PC-9 (cell line): ENCODE measurements at regions not wholly inside any gene's neighbourhood (a gene's known extent, or its start where the extent isn't known, plus 50 kb on each side); places are given as distances from the start of the nearest gene placed in this dataset.

Experiments
- BruUV-seq: library from RNA; stranded (reverse); fragments of 400-500 nt; replicated peaks from 2 replicates; lab custom pipeline; 2021; lab: Mats Ljungman, UMichigan
- CTCF ChIA-PET: fragments of 300-600 bp; sonication (Branson Sonifier 250); formaldehyde crosslinking; loops from one replicate; lab custom pipeline; 2022; ENCODE audit warnings: antibody characterized with exemption; lab: Charles Lee
- POLR2A ChIA-PET: fragments of 300-600 bp; sonication (Branson Sonifier 250); formaldehyde crosslinking; loops from one replicate; lab custom pipeline; 2022; ENCODE audit warnings: antibody characterized with exemption; ENCODE audit not compliant: unreplicated experiment; lab: Charles Lee
- DNase-seq, 2 experiments: peaks; one replicate each; pipeline versions ENCODE4 v3.0.0 to v3.0.0-alpha.2; 2015 to 2022; ENCODE audit warnings: mixed read lengths in 1 of 2
- H2AFZ ChIP-seq: fragments of 200-600 bp; sonication (generic); 2 replicates; pipeline ENCODE4 v1.8.1; 2017; ENCODE audit warnings: antibody characterized with exemption
- H3F3A ChIP-seq: fragments of 200-600 bp; sonication (generic); 2 replicates; pipeline ENCODE4 v1.8.1; 2017; ENCODE audit warnings: antibody characterized with exemption, mild to moderate bottlenecking, low read depth; ENCODE audit not compliant: insufficient read depth
- H3K27ac ChIP-seq: fragments of 200-600 bp; sonication (generic); 2 replicates; pipeline ENCODE4 v1.6.1; 2016; ENCODE audit warnings: mixed run types
- H3K27me3 ChIP-seq: fragments of 200-600 bp; sonication (generic); 2 replicates; pipeline ENCODE4 v1.6.1; 2016; ENCODE audit warnings: low read depth, mixed run types; ENCODE audit not compliant: insufficient read depth
- H3K36me3 ChIP-seq: fragments of 200-600 bp; sonication (generic); 2 replicates; pipeline ENCODE4 v1.6.1; 2016; ENCODE audit warnings: low read depth, mixed run types
- H3K4me1 ChIP-seq: fragments of 200-600 bp; sonication (generic); replicated peaks from 2 replicates; pipeline ENCODE4 v1.6.1; 2016; ENCODE audit warnings: mixed run types; ENCODE audit not compliant: insufficient read depth
- H3K4me2 ChIP-seq: fragments of 200-600 bp; sonication (generic); 2 replicates; pipeline ENCODE4 v1.6.1; 2017; ENCODE audit warnings: mixed run types
- H3K4me3 ChIP-seq: fragments of 200-600 bp; sonication (generic); 2 replicates; pipeline ENCODE4 v1.6.1; 2016; ENCODE audit warnings: mixed run types
- H3K79me2 ChIP-seq: fragments of 200-600 bp; sonication (generic); 2 replicates; pipeline ENCODE4 v1.6.1; 2017; ENCODE audit warnings: low read depth, mixed run types
- H3K9me2 ChIP-seq: fragments of 200-600 bp; sonication (generic); 2 replicates; pipeline ENCODE4 v1.8.1; 2017; ENCODE audit warnings: mild to moderate bottlenecking; ENCODE audit not compliant: insufficient read depth
- H3K9me3 ChIP-seq: fragments of 200-600 bp; sonication (generic); 2 replicates; pipeline ENCODE4 v1.8.1; 2016; ENCODE audit warnings: low read depth; ENCODE audit not compliant: insufficient read depth
- H4K20me1 ChIP-seq: fragments of 200-600 bp; sonication (generic); 2 replicates; pipeline ENCODE4 v1.8.1; 2017; ENCODE audit not compliant: insufficient read depth
- EZH2 ChIP-seq: fragments of 200-600 bp; sonication (generic); IDR thresholded peaks from 2 replicates; pipeline ENCODE4 v1.8.0; 2017; ENCODE audit warnings: antibody characterized with exemption, low read depth
- intact Hi-C: fragments of 100-400 bp; cut with micrococcal nuclease; formaldehyde crosslinking; loops from one replicate; pipeline ENCODE4 v1.10.0; 2022; ENCODE audit not compliant: unreplicated experiment
- TF ChIP-seq, protein P1 (sequence below): fragments of 200-600 bp; sonication (generic); conservative IDR thresholded peaks from 2 replicates; pipeline ENCODE4 v1.6.1; 2017; ENCODE audit warnings: mixed run types, antibody characterized with exemption, mild to moderate bottlenecking, moderate library complexity

DNA sequence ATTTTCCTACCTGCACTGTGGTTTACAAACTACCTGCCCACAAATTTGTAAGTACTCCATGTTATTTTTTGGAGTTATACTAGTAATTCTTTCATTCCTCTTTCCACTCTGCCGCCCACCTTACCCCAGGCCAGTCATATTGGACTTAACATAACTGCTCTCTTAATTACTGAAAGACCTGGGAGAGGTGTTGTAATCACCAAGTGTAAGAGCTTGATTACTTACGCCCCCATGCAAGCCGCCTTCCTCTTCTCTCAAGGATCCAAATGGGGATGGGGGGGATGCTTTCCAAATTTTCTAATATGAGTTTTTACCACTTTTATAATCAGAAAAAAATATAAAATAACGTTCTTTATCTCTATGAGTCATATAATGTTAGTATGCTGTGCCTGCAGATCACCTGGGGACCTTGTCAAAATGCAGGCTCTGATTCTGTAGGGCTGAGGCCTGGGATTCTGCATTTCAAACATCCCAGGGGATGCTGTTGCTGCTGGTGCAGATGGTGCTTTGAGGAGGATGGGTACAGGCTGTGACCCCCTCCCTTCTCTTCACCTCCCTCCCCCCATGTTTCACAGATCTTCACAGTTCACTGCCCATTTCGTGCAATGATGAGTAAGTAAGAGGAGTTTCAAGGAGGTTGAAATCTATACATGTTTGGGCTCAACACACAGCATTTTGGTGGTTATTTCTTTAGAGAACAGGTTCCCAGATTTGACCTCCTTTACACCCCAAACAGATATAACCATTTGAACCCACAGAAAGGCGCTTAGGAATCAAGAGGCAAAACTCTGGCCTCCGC is 87.3 kb downstream of the SEC61B start:
- Histone ChIP-seq H3K4me3 (no peak overlapping the region), H4K20me1 (no peaks in the 10 kb centered on the region), H3K9me2 (no peaks in the 10 kb centered on the region; the same call in 1 of the 2 replicates), H3K79me2 (no peaks in the 10 kb centered on the region), H3K9me3 (no peaks in the 10 kb centered on the region), H3K27ac (no peak overlapping the region), H3K36me3 (no peaks in the 10 kb centered on the region), H3F3A (no peaks in the 10 kb centered on the region), H2AFZ (no peak overlapping the region), H3K27me3 (no peaks in the 10 kb centered on the region), H3K4me2 (no peak overlapping the region), H3K4me1 (peaks cover 15% of the 10 kb centered on the region)
- intact Hi-C loops, result no loop called here
- TF ChIP-seq, protein P1, sequence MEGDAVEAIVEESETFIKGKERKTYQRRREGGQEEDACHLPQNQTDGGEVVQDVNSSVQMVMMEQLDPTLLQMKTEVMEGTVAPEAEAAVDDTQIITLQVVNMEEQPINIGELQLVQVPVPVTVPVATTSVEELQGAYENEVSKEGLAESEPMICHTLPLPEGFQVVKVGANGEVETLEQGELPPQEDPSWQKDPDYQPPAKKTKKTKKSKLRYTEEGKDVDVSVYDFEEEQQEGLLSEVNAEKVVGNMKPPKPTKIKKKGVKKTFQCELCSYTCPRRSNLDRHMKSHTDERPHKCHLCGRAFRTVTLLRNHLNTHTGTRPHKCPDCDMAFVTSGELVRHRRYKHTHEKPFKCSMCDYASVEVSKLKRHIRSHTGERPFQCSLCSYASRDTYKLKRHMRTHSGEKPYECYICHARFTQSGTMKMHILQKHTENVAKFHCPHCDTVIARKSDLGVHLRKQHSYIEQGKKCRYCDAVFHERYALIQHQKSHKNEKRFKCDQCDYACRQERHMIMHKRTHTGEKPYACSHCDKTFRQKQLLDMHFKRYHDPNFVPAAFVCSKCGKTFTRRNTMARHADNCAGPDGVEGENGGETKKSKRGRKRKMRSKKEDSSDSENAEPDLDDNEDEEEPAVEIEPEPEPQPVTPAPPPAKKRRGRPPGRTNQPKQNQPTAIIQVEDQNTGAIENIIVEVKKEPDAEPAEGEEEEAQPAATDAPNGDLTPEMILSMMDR, result no peak
- TF ChIP-seq EZH2, result no peak
- POLR2A ChIA-PET, result no interaction called here
- no peak for DNase-seq
- BruUV-seq, result no TSS peak
- CTCF ChIA-PET, result no interaction called here

DNA sequence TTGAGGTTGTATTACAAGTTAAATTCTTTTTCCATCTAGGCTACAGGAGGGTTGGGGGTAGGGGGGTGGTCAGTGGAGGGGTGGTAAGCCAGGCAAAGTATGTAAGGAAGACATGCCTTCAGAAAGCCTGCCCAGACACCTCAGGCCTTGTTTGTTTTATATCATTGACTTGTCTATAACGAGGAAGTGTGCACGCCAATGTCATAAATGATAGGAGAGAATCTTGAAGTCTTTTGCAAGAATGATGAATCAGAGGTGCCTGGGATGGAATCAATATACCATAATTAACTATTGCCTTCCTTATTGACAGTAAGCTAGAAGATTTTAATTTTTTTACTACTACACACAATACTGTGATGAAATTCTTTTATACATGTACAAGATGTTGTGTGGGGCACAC is 90.7 kb downstream of the SEC61B start:
- H3F3A ChIP-seq, result no peaks in the 10 kb centered on the region
- no TSS peak for BruUV-seq
- H3K27me3 ChIP-seq, result peaks cover 4% of the 10 kb centered on the region; the same call in 1 of the 2 replicates
- TF ChIP-seq EZH2, result no peak
- TF ChIP-seq, protein P1, result no peak
- H2AFZ ChIP-seq, result no peak overlapping the region
- no peaks in the 10 kb centered on the region; the same call in 1 of the 2 replicates for H3K9me2 ChIP-seq
- POLR2A ChIA-PET, result no interaction called here
- no peak for DNase-seq
- intact Hi-C loops, result no loop called here
- CTCF ChIA-PET, result no interaction called here
- peaks cover 10% of the 10 kb centered on the region for H3K4me1 ChIP-seq
- H3K4me3 ChIP-seq, result no peak overlapping the region
- no peak overlapping the region for H3K4me2 ChIP-seq
- H3K36me3 ChIP-seq, result no peaks in the 10 kb centered on the region
- H3K27ac ChIP-seq, result no peak overlapping the region
- H3K79me2 ChIP-seq, result no peaks in the 10 kb centered on the region
- no peaks in the 10 kb centered on the region for H3K9me3 ChIP-seq
- no peaks in the 10 kb centered on the region for H4K20me1 ChIP-seq

DNA sequence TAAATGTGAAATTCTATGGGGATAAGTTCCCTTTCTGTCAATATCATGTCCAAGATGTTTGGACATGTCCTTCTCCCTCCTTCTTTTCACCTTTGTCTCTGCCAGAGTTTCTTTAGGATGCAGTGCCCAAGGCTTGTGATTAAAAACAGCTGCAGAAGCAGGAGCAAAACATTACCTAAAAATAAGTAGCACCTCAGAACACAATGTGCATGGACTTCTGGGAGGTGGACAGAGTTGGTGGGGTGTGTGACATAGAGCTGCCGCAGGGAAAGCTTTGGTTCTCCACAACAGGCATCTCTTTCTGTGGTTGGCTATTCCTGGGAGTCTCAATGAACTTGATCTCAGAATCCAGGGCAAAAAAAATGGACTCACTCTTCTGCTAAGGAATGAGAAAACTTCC is 97.0 kb downstream of the SEC61B start:
- TF ChIP-seq EZH2, result no peak
- TF ChIP-seq, protein P1, result no peak
- H2AFZ ChIP-seq, result no peak overlapping the region
- H3K79me2 ChIP-seq, result no peaks in the 10 kb centered on the region
- no peaks in the 10 kb centered on the region for H3F3A ChIP-seq
- no peak overlapping the region for H3K4me2 ChIP-seq
- intact Hi-C loops, result no loop called here
- no peak for DNase-seq
- peaks cover 4% of the 10 kb centered on the region; the same call in 1 of the 2 replicates for H3K27me3 ChIP-seq
- no TSS peak for BruUV-seq
- no peaks in the 10 kb centered on the region for H3K9me3 ChIP-seq
- no peaks in the 10 kb centered on the region for H3K9me2 ChIP-seq
- H3K36me3 ChIP-seq, result no peaks in the 10 kb centered on the region
- CTCF ChIA-PET, result no interaction called here
- POLR2A ChIA-PET, result no interaction called here
- no peaks in the 10 kb centered on the region for H4K20me1 ChIP-seq
- no peak overlapping the region for H3K4me3 ChIP-seq
- no peaks in the 10 kb centered on the region for H3K4me1 ChIP-seq
- no peak overlapping the region for H3K27ac ChIP-seq
